PC-3 (cell line): ENCODE measurements at regions not wholly inside any gene's neighbourhood (a gene's known extent, or its start where the extent isn't known, plus 50 kb on each side); places are given as distances from the start of the nearest gene placed in this dataset.
A peak's percentile ranks its signal among the peaks of the same experiment; 100 is the strongest.

Experiments
- ATAC-seq: fragments of 200-7000 bp; cut with Tn5 transposase; 2 replicates; pipeline ENCODE4 v1.9.1; 2020; ENCODE audit warnings: mild to moderate bottlenecking, moderate library complexity
- BruUV-seq: library from RNA; stranded (reverse); fragments of 400-500 nt; replicated peaks from 2 replicates; lab custom pipeline; 2021; lab: Mats Ljungman, UMichigan
- CTCF ChIA-PET: fragments of 300-600 bp; sonication (Branson Sonifier 250); formaldehyde crosslinking; loops from one replicate; lab custom pipeline; 2022; ENCODE audit warnings: antibody characterized with exemption; lab: Charles Lee
- POLR2A ChIA-PET: fragments of 300-600 bp; sonication (Branson Sonifier 250); formaldehyde crosslinking; loops from one replicate; lab custom pipeline; 2022; ENCODE audit warnings: antibody characterized with exemption; ENCODE audit not compliant: unreplicated experiment; lab: Charles Lee
- DNase-seq: peaks from one replicate; pipeline ENCODE4 v3.0.0-alpha.2; 2015
- H2AFZ ChIP-seq: fragments of 300-600 bp; sonication (generic); 2 replicates; pipeline ENCODE4 v1.6.0; 2016; ENCODE audit warnings: antibody characterized with exemption, low read length
- H3F3A ChIP-seq: fragments of 300-600 bp; sonication (generic); one replicate; pipeline ENCODE4 v1.6.0; 2017; ENCODE audit warnings: antibody characterized with exemption, low read length, control low read depth, mild to moderate bottlenecking; ENCODE audit not compliant: unreplicated experiment
- H3K27ac ChIP-seq: fragments of 300-600 bp; sonication (generic); 2 replicates; pipeline ENCODE4 v1.5.1; 2016; ENCODE audit warnings: mild to moderate bottlenecking, low read length
- H3K27me3 ChIP-seq: fragments of 300-600 bp; sonication (generic); 2 replicates; pipeline ENCODE4 v1.6.1; 2016; ENCODE audit warnings: low read length, mixed read lengths
- H3K36me3 ChIP-seq: fragments of 300-600 bp; sonication (generic); 2 replicates; pipeline ENCODE4 v1.6.1; 2016; ENCODE audit warnings: low read depth, mixed run types, low read length, mixed read lengths
- H3K4me1 ChIP-seq: fragments of 300-600 bp; sonication (generic); 2 replicates; pipeline ENCODE4 v1.5.1; 2016; ENCODE audit warnings: low read length; ENCODE audit not compliant: insufficient read depth
- H3K4me2 ChIP-seq: fragments of 300-600 bp; sonication (generic); 2 replicates; pipeline ENCODE4 v1.6.0; 2016; ENCODE audit warnings: low read length
- H3K4me3 ChIP-seq: fragments of 300-600 bp; sonication (generic); 2 replicates; pipeline ENCODE4 v1.5.1; 2016; ENCODE audit warnings: mild to moderate bottlenecking, low read length, mixed read lengths
- H3K79me2 ChIP-seq: fragments of 300-600 bp; sonication (generic); 2 replicates; pipeline ENCODE4 v1.6.1; 2017; ENCODE audit warnings: low read length, mixed read lengths
- H3K9ac ChIP-seq: fragments of 300-600 bp; sonication (generic); 2 replicates; pipeline ENCODE4 v1.6.0; 2016; ENCODE audit warnings: mild to moderate bottlenecking, low read length
- H3K9me2 ChIP-seq: fragments of 300-600 bp; sonication (generic); replicated peaks from 2 replicates; pipeline ENCODE4 v1.6.1; 2016; ENCODE audit warnings: mixed run types, low read length, mixed read lengths
- H3K9me3 ChIP-seq: fragments of 300-600 bp; sonication (generic); 2 replicates; pipeline ENCODE4 v1.6.1; 2016; ENCODE audit warnings: low read length, mixed read lengths
- H4K20me1 ChIP-seq: fragments of 300-600 bp; sonication (generic); 2 replicates; pipeline ENCODE4 v1.6.1; 2016; ENCODE audit warnings: low read length, mixed read lengths
- EZH2 ChIP-seq: fragments of 300-600 bp; sonication (generic); IDR thresholded peaks from one replicate; pipeline ENCODE4 v1.6.1; 2017; ENCODE audit warnings: antibody characterized with exemption, mild to moderate bottlenecking, low read length; ENCODE audit not compliant: unreplicated experiment
- EZH2phosphoT487 ChIP-seq: fragments of 300-600 bp; sonication (generic); IDR thresholded peaks from 2 replicates; pipeline ENCODE4 v1.6.1; 2018; ENCODE audit warnings: mild to moderate bottlenecking, antibody characterized with exemption, low read length, borderline replicate concordance
- intact Hi-C: fragments of 100-400 bp; cut with micrococcal nuclease; formaldehyde crosslinking; loops from 2 replicates; pipeline ENCODE4 v1.9.0; 2023
- TF ChIP-seq, protein P1 (sequence below): fragments of 300-600 bp; sonication (generic); conservative IDR thresholded peaks from 2 replicates; pipeline ENCODE4 v1.5.1; 2017; ENCODE audit warnings: antibody characterized with exemption, low read depth, mild to moderate bottlenecking, low read length

DNA sequence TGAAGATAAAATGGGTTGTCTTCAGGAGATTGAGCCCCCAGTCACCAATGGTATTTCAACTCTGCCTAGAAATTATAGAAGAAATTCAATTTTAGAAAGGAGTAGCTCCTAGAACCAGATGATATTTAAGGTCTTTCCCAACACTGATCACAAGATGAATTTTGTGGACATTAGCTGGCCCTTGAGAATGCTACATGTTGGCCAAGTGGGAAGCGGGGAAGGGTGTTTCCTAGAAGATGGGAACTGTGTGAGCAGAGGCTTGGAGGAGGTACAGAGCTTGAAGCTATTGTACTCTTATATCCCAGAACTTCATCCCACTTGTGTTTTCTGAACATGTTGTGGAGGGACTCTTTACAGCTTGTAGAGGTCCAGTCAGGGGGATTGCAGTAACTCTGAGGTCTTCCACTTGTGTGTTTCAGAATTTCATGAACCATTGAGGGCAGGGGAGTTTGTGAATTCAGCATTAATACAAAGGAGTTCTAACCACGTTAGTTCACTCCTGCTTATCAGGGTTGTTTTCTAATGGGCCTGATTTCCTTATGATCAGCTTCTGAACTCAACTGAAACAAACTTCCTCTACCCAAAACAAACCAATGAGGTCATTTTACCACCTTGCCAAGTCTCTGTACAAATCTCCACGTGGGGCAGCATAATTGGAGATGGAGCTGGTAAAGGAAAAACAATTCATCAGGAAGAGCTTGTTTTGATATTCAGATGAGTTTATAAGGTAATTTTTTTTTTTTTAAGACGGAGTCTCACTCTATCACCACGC, 152.6 kb upstream of the TPM1 start:
- no TSS peak for BruUV-seq
- peaks cover 25% of the 10 kb centered on the region for H3K4me1 ChIP-seq
- no peaks in the 10 kb centered on the region for H3K9me2 ChIP-seq
- ATAC-seq: no peak
- no peaks in the 10 kb centered on the region for H3K27me3 ChIP-seq
- no peak overlapping the region for H3K27ac ChIP-seq
- H3K9ac ChIP-seq: no peak overlapping the region
- H3F3A ChIP-seq: no peaks in the 10 kb centered on the region
- H3K9me3 ChIP-seq: no peaks in the 10 kb centered on the region
- TF ChIP-seq EZH2phosphoT487: no peak
- TF ChIP-seq EZH2: no peak
- TF ChIP-seq, protein P1, sequence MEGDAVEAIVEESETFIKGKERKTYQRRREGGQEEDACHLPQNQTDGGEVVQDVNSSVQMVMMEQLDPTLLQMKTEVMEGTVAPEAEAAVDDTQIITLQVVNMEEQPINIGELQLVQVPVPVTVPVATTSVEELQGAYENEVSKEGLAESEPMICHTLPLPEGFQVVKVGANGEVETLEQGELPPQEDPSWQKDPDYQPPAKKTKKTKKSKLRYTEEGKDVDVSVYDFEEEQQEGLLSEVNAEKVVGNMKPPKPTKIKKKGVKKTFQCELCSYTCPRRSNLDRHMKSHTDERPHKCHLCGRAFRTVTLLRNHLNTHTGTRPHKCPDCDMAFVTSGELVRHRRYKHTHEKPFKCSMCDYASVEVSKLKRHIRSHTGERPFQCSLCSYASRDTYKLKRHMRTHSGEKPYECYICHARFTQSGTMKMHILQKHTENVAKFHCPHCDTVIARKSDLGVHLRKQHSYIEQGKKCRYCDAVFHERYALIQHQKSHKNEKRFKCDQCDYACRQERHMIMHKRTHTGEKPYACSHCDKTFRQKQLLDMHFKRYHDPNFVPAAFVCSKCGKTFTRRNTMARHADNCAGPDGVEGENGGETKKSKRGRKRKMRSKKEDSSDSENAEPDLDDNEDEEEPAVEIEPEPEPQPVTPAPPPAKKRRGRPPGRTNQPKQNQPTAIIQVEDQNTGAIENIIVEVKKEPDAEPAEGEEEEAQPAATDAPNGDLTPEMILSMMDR: no peak
- no peak overlapping the region for H2AFZ ChIP-seq
- no peaks in the 10 kb centered on the region for H4K20me1 ChIP-seq
- ChIA-PET POLR2A (interaction anchor here (0.5 to 0.6 kb wide), 2 partner anchors 42 to 245 kb away, joined by 3 read pairs; no protein-coding TSS in a partner anchor), CTCF (no interaction called here)
- H3K4me2 ChIP-seq: no peak overlapping the region
- H3K79me2 ChIP-seq: no peaks in the 10 kb centered on the region
- H3K4me3 ChIP-seq: no peak overlapping the region
- DNase-seq: peak; percentile 42
- H3K36me3 ChIP-seq: no peaks in the 10 kb centered on the region
- intact Hi-C loops: no loop called here

DNA sequence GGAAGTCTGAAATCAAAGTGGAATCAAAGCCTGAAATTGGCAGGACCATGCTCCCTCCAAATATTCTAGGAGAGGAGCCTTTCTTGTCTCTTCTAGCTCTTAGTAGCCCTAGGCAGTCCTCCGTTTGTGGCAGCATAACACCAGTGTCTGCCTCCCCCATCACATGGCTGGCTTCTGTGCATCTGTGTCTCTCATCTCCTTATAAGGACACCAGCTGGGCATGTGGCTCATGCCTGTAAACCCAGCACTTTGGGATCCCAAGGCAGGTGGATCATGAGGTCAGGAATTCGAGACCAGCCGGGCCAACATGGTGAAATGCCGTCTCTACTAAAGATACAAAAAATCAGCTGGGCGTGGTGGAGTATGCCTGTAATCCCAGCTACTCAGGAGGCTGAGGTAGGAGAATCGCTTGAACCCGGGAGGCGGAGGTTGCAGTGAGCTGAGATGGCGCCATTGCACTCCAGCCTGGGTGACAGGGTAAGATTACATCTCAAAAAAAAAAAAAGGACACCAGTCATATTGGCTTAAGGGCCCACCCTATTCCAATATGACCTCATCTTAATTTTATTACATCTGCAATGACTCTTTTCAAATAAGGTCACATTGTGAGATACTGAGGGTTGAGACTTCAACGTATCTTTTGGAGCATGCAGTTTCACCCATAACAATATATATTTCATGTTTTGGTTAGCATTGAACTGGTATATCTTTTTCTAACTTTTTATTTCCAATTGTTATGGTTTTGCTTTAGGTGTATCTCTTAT, 148.0 kb upstream of the TPM1 start:
- Histone ChIP-seq H3K79me2 (no peaks in the 10 kb centered on the region), H3K36me3 (no peaks in the 10 kb centered on the region), H3K4me3 (no peak overlapping the region), H3K4me2 (peak overlapping the region; percentile 83), H3K4me1 (peaks cover 57% of the 10 kb centered on the region), H3K9ac (no peak overlapping the region; the same call in 1 of the 2 replicates), H3F3A (peaks cover 10% of the 10 kb centered on the region), H3K27ac (peak overlapping the region; percentile 99), H4K20me1 (no peaks in the 10 kb centered on the region), H2AFZ (no peak overlapping the region), H3K27me3 (no peaks in the 10 kb centered on the region), H3K9me3 (no peaks in the 10 kb centered on the region), H3K9me2 (no peaks in the 10 kb centered on the region)
- DNase-seq (peak; percentile 14), ATAC-seq (no peak)
- BruUV-seq: no TSS peak
- POLR2A ChIA-PET: no interaction called here
- CTCF ChIA-PET: interaction anchor here (0.6 kb wide), 1 partner anchor 154 kb away, joined by 4 read pairs; no protein-coding TSS in a partner anchor
- TF ChIP-seq EZH2 (no peak), EZH2phosphoT487 (no peak)
- TF ChIP-seq, protein P1: no peak
- intact Hi-C loops: no loop called here
